ENCODE measurements at regions not wholly inside any gene's neighbourhood (a gene's known extent, or its start where the extent isn't known, plus 50 kb on each side); places are given as distances from the start of the nearest gene placed in this dataset.

DNA sequence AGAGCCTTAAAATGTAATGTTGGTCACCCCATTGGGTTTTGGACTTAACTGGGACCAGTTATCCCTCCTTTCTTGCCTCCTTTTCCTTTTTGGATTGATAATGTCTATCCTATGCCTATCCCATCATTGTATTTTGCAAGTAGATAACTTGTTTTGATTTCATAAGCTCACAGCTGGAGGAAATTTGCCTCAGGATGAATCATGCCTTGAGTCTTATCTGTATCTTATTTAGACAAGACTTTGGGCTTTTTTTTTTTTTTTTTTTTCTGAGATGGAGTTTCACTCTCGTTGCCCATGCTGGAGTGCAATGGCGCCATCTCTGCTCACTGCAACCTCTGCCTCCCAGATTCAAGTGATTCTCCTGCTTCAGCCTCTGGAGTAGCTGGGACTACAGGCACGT, 443.3 kb downstream of the DNAH5 start:
- Histone ChIP-seq H2AFZ (ENCODE audit: low read length) (no peak overlapping the region), H2AK5ac (ENCODE audit: insufficient read length, low read length) (no peak overlapping the region), H3K4me1 (ENCODE audit: insufficient read depth, low read length) (no peaks in the 10 kb centered on the region; the same call in 1 of the 2 replicates), H3K56ac (ENCODE audit: insufficient read length, low read depth, low read length) (no peak overlapping the region), H3K27ac (ENCODE audit: insufficient read length, low read depth, low read length) (no peak overlapping the region), H3K4me2 (ENCODE audit: insufficient read depth, insufficient read length, low read length) (no peak overlapping the region), H3K23me2 (ENCODE audit: insufficient read length, low read depth, low read length, poor library complexity, severe bottlenecking) (no peaks in the 10 kb centered on the region), H2BK120ac (ENCODE audit: low read depth, low read length, poor library complexity, severe bottlenecking) (no peak overlapping the region), H2BK15ac (ENCODE audit: low read depth, low read length) (no peak overlapping the region), H2BK20ac (ENCODE audit: low read depth, low read length, poor library complexity, severe bottlenecking) (no peak overlapping the region), H3K9me3 (ENCODE audit: control insufficient read depth, low read depth, low read length) (no peaks in the 10 kb centered on the region), H2BK12ac (ENCODE audit: insufficient read length, low read depth, low read length) (no peak overlapping the region), H3K27me3 (ENCODE audit: insufficient read depth, low read length) (no peaks in the 10 kb centered on the region), H3K23ac (ENCODE audit: insufficient read length, low read depth, low read length) (no peak overlapping the region), H4K8ac (replicated peaks; ENCODE audit: insufficient read length, low read depth, low read length) (no peak overlapping the region), H3K18ac (ENCODE audit: insufficient read length, low read depth, low read length) (no peak overlapping the region), H3K9ac (ENCODE audit: extremely low read depth, insufficient read length, low read length) (no peak overlapping the region), H3K4ac (ENCODE audit: low read depth, low read length) (no peak overlapping the region), H4K91ac (ENCODE audit: insufficient read length, low read depth, low read length) (no peak overlapping the region), H3T11ph (ENCODE audit: low read length) (no peak overlapping the region), H3K14ac (ENCODE audit: insufficient read depth, low read length) (no peak overlapping the region), H4K5ac (ENCODE audit: insufficient read length, low read depth, low read length) (no peak overlapping the region), H3K79me1 (ENCODE audit: insufficient read depth, low read depth, low read length, poor library complexity, severe bottlenecking) (no peaks in the 10 kb centered on the region), H2BK5ac (ENCODE audit: insufficient read length, low read length) (no peak overlapping the region), H3K79me2 (ENCODE audit: insufficient read depth, low read length) (no peaks in the 10 kb centered on the region), H4K20me1 (ENCODE audit: control insufficient read depth, insufficient read depth, insufficient read length) (no peaks in the 10 kb centered on the region)
- TF ChIP-seq, protein P1, sequence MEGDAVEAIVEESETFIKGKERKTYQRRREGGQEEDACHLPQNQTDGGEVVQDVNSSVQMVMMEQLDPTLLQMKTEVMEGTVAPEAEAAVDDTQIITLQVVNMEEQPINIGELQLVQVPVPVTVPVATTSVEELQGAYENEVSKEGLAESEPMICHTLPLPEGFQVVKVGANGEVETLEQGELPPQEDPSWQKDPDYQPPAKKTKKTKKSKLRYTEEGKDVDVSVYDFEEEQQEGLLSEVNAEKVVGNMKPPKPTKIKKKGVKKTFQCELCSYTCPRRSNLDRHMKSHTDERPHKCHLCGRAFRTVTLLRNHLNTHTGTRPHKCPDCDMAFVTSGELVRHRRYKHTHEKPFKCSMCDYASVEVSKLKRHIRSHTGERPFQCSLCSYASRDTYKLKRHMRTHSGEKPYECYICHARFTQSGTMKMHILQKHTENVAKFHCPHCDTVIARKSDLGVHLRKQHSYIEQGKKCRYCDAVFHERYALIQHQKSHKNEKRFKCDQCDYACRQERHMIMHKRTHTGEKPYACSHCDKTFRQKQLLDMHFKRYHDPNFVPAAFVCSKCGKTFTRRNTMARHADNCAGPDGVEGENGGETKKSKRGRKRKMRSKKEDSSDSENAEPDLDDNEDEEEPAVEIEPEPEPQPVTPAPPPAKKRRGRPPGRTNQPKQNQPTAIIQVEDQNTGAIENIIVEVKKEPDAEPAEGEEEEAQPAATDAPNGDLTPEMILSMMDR (conservative IDR thresholded peaks at IDR 0.05) = peak; percentile 26; the same call in 2 of the 3 replicates
- Mint-ChIP-seq H3K4me1 (peaks cover 11 to 13% of the 10 kb centered on the region in 2 experiments), H3K36me3 (ENCODE audit: insufficient read depth in 1 of 3, low read depth in 3 of 3) (no peaks in the 10 kb centered on the region), H3K27me3 (ENCODE audit: low read depth) (peaks cover 5% of the 10 kb centered on the region), H3K9me3 (no peaks in the 10 kb centered on the region), H3K27ac (no peak overlapping the region), H3K4me3 (no peak overlapping the region)
- DNase-seq = no peak
- WGBS (ENCODE audit: extremely low coverage, insufficient read length, low lambda C conversion rate) = no CpG with 5 or more reads among the region's 3 CpGs
